NCI-H1417 treated with DMSO at 0.1 percent for 48 hours (cell line): ENCODE measurements at regions not wholly inside any gene's neighbourhood (a gene's known extent, or its start where the extent isn't known, plus 50 kb on each side); places are given as distances from the start of the nearest gene placed in this dataset.
A peak's percentile ranks its signal among the peaks of the same experiment; 100 is the strongest.

Experiments
- DNase-seq: peaks from one replicate; lab custom pipeline; 2025; lab: John Stamatoyannopoulos, UW

DNA sequence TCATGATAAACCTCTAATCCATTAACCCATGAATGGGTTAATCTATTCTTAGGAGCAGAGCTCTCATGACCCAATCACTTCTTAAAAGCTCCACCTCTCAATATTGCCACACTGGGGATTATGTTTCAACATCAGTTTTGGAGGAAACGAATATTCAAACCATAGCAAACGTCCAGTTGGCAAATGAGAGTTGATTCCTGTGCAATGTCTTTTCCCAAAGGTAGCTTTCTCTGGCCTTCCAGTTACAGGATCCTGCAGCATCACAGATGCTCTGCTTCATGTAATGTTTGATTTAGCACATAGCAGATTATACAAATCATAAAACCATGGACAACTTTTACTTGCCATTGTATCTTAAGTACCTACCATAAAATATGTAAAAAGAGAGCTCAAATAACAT lies 481.0 kb downstream of the TNS1 start:
- DNase-seq = no peak

- no peak for DNase-seq
Observed at GRCh38 chr2:217520356-217521010, 482.3 kb downstream of the TNS1 start.

GRCh38 chr2:217517402-217517801 lies 485.4 kb downstream of the TNS1 start:
- no peak for DNase-seq

GRCh38 chr2:217515615-217516309 lies 487.0 kb downstream of the TNS1 start:
- DNase-seq = no peak

- no peak for DNase-seq
Observed at GRCh38 chr2:217513258-217513657, 489.5 kb downstream of the TNS1 start.

- no peak for DNase-seq
Observed at GRCh38 chr2:217512728-217513127, 490.1 kb downstream of the TNS1 start.

DNA sequence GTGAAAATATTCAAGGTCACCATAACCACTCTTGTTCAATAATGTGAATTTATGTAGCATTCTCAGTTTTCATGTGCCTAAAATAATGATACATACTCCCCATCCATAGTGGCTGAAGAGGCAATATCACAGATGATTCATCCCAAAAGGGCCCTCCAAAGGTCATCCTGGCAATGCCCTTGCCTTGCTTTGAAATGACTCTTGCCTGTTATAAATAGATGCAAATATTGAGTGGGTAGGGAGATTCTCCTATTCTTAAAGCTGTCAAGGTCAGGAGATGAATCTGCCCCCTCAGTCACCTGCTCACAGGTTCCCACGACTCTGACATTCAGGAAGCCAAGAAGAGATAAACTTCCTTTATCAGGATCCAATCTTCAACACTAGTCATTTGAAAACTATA lies 490.5 kb downstream of the TNS1 start:
- DNase-seq = no peak

- no peak for DNase-seq
Observed at GRCh38 chr2:217511850-217512249, 490.9 kb downstream of the TNS1 start.

- DNase-seq = peak; percentile 53
Observed at GRCh38 chr2:217510771-217511291, 492.0 kb downstream of the TNS1 start.

DNA sequence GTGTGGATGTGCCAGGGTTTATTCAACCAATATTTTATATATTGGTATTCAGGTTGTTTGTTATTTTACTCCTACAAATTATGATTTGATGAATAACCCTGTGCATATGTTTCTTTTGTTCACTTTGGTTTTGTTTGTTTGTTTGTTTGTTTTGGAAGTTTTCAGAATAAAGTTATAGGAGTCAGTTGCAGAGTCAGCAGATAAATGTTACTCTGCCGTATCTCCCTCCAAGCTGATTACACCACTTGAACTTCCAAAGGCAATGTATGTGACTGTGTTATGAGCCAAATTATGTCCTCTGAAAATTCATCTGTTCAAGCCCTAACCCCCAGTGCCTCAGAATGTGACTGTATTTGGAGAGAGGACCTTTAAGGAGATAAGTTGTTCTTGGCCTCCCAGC lies 497.5 kb downstream of the TNS1 start:
- DNase-seq = no peak

DNA sequence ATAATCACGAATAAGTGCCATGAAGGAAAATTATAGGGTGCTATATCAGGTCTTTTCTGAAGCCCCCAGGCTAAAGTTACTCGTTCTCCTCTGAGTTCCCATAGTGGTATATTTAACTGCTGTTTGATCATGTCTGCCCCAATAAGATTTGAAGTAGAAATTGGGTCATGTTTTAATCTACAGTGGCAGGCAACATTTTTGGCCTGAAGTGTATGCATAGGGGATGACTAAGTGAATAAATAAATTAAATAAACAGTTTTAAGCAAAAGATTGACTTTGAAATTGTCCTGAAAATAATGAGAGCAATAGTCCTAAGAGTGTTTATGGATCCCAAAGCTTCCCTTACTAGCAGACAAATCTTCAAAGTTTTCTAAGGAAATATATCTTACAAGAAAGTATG lies 500.9 kb downstream of the TNS1 start:
- no peak for DNase-seq

GRCh38 chr2:217497843-217498377 lies 504.9 kb downstream of the TNS1 start:
- no peak for DNase-seq

- DNase-seq = no peak
Observed at GRCh38 chr2:217494557-217494956, 508.2 kb downstream of the TNS1 start.

DNA sequence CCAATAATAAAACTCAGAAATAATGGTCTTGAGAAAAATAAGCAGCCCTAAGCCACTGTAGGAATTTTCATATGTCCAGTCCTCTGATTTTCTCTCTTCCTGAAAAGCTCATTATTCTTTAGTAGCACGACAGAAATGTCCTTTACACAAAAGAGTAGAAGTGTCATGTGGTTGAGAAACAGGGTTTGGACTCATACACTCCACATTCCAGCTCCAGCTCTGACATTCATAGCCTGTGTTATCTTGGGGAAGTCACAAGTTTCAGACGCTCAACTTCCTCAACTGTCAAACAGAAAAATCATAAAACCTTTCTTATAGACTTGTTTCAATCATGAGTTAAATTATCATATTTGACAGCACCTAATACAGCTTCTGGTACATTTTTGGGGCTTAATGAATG lies 511.5 kb downstream of the TNS1 start:
- no peak for DNase-seq

DNA sequence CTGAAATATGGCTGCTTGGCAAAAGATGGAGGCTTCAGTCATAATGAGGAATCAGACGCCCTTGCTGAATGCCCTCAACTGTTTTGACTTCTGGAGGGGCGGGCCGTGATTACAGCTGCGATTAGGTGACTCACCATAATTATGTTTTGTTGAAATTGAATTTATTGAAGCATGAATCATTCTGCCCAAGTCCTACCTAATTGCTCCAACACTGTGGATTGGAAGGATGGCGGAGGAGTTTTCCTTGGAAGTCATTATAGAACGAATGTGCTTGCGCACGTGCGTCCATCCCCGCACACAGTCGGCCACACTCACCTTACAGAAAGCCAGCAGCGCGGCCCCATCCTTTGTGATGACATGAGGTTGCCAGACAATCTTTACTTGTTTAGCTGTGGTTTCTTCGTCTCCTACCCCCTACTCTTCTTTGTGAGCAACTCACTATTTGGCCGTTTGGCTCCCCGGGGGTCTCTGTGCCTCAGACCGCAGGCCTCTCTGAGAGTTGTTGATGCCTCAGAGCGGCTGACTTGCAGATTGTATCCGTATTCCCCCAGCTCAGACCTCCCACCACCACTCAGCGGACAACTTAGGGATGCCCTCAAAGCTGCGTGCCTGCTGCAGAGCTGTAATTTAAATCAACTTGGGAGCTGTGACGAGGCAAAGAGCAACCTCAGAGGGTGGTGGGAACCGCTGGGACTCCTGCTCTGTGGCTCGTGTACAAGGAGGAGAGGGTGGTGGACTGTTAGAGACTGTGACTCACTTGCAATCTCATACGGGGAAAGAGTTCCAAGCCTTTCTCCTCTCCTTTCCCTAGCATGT lies 513.4 kb downstream of the TNS1 start:
- DNase-seq = peak; percentile 83

DNA sequence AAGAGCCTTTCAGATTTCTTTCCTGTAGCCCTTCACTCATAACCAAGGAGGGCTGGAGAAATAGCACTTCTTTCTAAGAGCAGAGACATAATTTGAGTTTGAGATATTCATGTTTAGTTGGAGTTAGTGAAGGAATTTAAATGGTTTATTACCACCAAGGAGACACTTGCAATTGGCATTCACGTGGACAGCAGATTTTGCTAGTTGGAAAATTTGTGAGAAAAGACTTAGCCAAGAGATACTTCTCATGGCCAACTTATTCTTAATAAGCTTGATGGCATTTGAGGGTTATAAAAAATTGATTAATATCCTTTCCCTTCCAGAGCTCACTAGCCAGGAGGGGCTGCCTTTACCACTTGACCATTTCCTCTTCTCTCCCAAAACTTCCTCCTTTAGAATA lies 518.7 kb downstream of the TNS1 start:
- DNase-seq = no peak

DNA sequence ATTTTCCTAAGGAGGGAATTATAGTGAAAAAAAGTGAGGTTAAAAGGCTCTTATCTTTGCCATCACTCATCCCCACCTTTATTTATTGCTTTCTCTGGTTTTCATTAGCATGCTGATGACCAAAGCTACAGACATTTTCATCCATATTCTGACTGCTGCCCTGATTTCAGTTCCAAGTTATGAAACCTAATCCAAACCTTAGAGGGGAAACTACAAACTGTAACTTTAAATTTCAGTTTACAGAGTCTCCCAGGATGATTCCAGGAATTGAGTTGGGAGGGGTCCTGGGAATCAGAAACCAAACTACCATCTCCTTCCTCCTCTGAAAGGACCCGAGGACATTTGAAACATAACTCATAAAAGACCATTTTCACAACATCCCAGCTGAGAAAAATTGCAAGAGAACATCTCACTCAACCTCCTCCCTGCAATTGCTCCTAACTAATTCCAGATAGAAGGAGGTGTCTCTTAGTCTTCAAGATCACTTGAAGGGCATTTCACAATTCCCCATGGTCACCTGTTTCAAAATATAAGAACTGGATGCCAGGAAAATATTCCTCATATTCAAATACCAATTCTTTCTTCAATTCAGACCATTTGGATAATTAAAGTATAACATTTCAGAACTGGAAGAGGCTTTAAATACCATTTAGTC lies 520.6 kb downstream of the TNS1 start:
- DNase-seq = no peak

DNA sequence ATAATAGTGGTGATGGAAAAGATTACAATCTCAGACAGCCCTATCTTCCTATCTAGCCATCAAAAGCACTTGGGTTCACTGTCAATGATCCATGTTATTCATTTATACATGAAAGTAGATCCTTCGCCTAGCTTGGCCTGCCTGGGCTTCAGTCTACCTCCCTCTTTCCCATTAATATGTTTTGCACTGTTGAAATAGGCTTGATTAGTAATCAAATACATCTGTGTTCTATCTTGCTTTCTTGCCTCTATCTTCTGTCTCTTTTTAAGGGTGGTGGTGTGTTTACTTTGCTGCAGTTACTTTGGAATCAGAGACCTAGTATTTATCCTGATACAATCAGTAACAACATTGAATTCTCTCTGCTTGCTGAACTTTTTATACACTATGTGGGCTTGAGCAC lies 521.2 kb downstream of the TNS1 start:
- no peak for DNase-seq

DNA sequence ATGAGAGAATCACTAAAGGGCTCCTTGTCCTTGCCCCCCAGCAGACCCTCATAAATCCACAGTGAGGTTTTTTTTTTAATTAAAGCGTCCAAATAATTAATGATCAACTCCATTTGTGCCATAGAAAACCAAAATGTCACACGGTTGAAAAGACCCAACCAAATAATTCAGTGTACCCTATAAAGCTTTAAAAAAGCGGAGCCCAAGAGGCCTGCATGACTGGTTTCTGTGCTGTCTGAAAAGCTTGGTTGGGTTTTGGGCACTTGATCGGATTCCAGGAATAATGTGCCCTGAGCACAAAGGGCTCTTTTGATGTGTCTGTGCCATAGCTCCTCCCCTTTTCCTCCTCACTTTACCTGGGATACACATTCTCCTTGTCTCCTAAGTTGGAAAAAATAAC lies 523.2 kb downstream of the TNS1 start:
- no peak for DNase-seq

DNA sequence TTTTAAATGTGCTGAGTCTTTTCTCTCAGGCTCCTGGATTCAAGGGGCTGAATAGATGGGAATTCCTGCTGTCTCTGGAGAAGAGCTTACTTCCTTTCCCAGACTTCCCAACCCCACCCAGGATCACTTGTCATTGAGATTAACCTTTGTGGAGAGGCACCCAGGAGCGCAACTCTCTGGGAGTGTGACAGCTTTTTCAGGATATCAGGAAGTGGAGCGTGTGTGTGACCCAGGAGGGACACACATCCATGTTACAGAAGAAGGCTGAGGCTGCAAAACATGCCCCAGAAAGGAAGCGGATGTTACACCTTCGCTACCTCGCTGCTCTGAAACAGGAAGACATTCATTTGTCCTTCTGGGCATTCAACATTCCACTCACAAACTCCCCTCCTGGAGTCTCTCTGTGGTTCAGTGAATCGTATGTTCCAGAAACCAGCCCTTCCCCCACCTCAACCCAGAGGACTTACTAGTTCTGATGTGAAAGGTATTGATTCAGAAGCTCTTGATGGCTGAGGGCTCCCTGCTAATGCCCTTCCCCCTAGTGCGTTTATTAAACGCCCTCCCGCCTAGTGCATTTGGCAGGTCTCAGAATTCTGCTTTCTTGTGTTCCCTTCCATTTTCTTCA lies 523.9 kb downstream of the TNS1 start:
- DNase-seq = no peak

DNA sequence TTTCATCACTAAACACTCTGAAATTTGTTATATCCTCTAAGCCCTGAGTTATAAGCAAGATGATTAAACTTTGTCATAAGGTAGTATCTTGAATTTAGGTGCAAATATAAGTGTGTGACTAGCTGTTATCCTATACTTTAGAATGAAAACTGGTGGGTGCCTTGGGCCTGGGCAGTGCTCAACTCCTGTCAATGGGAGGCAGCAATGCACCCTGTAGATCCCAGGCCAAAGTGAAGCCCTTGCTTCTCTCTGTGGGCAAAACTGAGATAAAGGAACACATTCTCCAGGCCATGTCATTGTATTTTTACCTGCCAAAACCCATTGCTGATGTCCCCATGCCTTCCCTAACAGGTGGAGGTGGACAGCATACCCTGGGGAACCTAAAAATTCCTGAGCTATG lies 525.2 kb downstream of the TNS1 start:
- no peak for DNase-seq

DNA sequence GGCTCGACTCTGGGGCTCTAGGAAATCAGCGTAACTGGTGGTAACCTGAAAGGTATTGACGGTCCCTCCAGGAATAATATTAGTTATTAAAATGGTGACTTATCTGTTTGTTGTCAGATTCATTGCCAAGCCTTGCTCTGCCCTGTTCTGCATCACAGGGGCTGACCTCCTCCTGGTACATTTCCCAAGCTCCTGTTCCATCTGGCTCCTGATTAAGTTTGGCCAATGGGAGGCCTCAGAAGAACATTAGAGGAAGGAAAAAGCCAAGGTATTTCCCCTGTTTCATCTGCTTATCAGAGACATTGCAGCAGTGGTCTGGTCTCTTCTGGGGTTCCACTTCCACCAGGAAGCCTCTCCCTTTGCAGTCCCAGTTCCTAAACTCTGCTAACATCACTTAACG lies 527.0 kb downstream of the TNS1 start:
- no peak for DNase-seq
